BJ (cell line): ENCODE measurements at regions not wholly inside any gene's neighbourhood (a gene's known extent, or its start where the extent isn't known, plus 50 kb on each side); places are given as distances from the start of the nearest gene placed in this dataset.

Source experiments
- CTCF ChIA-PET: fragments of 350-600 bp; formaldehyde crosslinking; extraction: SDS; loops from one replicate; lab custom pipeline; 2021; ENCODE audit warnings: antibody characterized with exemption, inconsistent platforms; lab: Yijun Ruan, JAX
- POLR2A ChIA-PET: fragments of 300-600 bp; sonication (Branson Sonifier 250); formaldehyde crosslinking; extraction: SDS; loops from one replicate; lab custom pipeline; 2021; ENCODE audit warnings: antibody characterized with exemption; lab: Charles Lee
- DNase-seq: peaks from one replicate; pipeline ENCODE4 v3.0.0-alpha.2; 2011; ENCODE audit warnings: low read depth
- H3K27me3 ChIP-seq: 2 replicates; pipeline ENCODE4 v1.6.0; 2011; ENCODE audit warnings: low read length; ENCODE audit not compliant: control insufficient read depth, insufficient read depth
- H3K36me3 ChIP-seq: 2 replicates; pipeline ENCODE4 v1.5.1; 2011; ENCODE audit warnings: low read length; ENCODE audit not compliant: control insufficient read depth, insufficient read depth
- H3K4me3 ChIP-seq: 2 replicates; pipeline ENCODE4 v1.5.1; 2011; ENCODE audit warnings: low read depth, mild to moderate bottlenecking, control low read depth, low read length
- CTCF ChIP-seq: IDR thresholded peaks from 2 replicates; pipeline ENCODE4 v1.5.1; 2011; ENCODE audit warnings: low read depth, mild to moderate bottlenecking, control low read depth, inconsistent platforms, low read length, moderate library complexity; ENCODE audit not compliant: insufficient read depth

DNA sequence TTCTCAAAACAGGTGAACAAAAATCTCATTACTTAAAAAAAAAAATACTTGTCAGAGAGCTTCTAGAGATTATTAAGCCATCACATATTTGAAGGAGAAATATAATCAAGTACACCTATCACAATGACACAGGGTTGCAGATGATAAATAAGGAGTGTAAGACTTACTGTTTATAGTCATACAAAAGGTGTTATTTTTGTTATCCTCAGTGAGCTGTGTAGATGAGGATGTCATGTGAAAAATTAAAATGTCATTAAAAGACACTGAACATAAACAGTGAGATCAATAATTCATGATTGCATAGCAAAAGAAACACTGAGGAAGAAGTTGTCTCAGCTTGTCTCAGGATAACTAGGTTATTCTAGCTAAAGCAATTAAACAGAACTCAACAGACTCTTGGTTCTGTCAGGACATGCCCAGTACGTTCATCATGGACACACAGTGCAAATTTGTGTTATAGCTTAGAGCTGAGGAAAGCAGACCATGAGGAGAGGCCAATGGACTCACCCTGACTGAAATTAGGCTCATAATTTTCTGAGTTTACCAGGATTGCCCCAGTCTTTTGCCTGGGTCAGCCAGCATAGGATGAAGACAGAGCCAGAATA, 1162.6 kb upstream of the C9orf72 start:
- POLR2A ChIA-PET, result no interaction called here
- Histone ChIP-seq H3K36me3 (no peaks in the 10 kb centered on the region), H3K4me3 (no peak overlapping the region), H3K27me3 (no peaks in the 10 kb centered on the region)
- DNase-seq, result no peak
- CTCF ChIA-PET, result interaction anchor here (1.7 kb wide), 1 partner anchor 12 kb away, joined by 5 read pairs; no protein-coding TSS in a partner anchor
- no peak for TF ChIP-seq CTCF

DNA sequence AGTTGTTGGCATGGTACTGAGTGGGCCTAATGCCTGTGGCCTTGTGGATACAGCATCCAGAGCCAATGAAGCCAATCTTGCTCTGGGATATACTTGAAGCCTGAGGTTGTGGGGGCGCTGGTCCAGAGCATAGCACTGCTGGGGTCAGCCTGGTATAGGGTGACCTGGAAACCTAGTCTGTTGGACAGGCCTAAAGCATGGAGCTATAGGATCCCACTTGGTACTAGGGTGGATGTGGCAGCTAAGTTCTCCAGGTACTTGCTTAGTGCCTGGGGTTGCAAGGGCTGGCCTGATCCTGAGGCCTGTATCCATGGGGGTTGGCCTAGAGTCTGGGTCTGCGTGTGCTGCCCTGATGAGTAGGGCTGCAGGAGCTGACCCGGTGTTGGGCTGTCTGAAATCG, 1168.2 kb upstream of the C9orf72 start:
- Histone ChIP-seq H3K4me3 (no peak overlapping the region), H3K36me3 (no peaks in the 10 kb centered on the region), H3K27me3 (no peaks in the 10 kb centered on the region)
- TF ChIP-seq CTCF, result no peak
- CTCF ChIA-PET, result no interaction called here
- no peak for DNase-seq
- POLR2A ChIA-PET, result no interaction called here

DNA sequence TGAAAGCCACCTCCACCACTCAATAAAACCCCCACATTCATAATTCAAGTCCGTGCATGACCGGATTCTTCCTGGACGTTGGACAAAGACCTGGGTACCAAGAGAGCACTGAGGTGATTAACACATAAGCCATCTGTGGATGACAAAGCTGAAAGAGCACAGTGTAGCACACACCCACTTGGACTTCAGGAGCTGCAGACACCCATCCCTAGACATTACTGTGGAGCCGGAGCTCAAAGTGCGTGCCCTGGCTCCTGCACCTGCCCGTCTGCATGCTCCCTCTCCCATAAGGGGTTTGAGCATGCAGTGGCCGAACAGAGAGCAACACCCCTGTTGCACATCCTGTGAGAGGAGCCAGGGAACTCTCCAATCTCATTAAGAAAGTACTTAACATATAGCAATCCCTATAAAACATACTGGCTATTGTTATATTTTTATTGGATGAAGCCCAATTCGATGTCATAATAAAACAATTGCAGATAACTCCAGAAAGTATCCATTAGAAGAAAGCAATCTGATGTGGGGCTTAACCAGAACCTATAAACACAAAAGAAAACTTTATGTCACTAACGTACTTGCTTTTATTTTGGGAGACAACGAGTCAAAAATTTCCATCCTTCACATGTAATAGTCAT, 1174.2 kb upstream of the C9orf72 start:
- POLR2A ChIA-PET, result no interaction called here
- CTCF ChIA-PET, result no interaction called here
- H3K27me3 ChIP-seq, result no peaks in the 10 kb centered on the region
- no peak overlapping the region for H3K4me3 ChIP-seq
- no peak for DNase-seq
- no peaks in the 10 kb centered on the region for H3K36me3 ChIP-seq
- TF ChIP-seq CTCF, result no peak

- no peaks in the 10 kb centered on the region for H3K27me3 ChIP-seq
- no peaks in the 10 kb centered on the region for H3K36me3 ChIP-seq
- no peak for TF ChIP-seq CTCF
- CTCF ChIA-PET, result no interaction called here
- no peak for DNase-seq
- H3K4me3 ChIP-seq, result no peak overlapping the region
- POLR2A ChIA-PET, result no interaction called here
These were observed 1176.9 kb upstream of the C9orf72 start for GRCh38 chr9:28750136-28750535.

DNA sequence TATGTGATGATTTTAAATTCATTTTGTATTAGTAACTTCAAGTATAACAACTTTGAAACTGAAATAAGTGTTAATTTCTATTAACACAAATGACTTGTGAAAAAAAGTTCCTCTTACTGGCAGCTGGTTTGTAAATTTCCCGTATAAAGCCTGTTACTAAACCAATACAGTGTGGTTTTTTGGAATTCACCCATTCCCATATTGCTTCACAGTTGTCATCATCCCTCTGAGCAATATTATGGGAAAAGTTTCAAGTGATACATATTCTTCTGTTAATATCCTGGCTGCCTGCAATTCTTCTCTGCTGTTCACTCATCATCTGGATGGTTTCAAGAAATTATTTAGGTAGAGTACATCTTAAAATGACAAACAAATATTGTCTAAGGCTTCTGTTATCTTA, 1185.1 kb upstream of the C9orf72 start:
- H3K36me3 ChIP-seq, result no peaks in the 10 kb centered on the region
- TF ChIP-seq CTCF, result no peak
- POLR2A ChIA-PET, result no interaction called here
- no peak overlapping the region for H3K4me3 ChIP-seq
- H3K27me3 ChIP-seq, result no peaks in the 10 kb centered on the region
- no peak for DNase-seq
- CTCF ChIA-PET, result no interaction called here
